HG03135 (cell line): ENCODE measurements at regions not wholly inside any gene's neighbourhood (a gene's known extent, or its start where the extent isn't known, plus 50 kb on each side); places are given as distances from the start of the nearest gene placed in this dataset.
"Not testable (repeated sequence)": the region's sequence is repeated elsewhere in the genome, so short reads cannot be mapped to it uniquely, and the experiment has no call there.

Experiments used
- ATAC-seq: cut with Tn5 transposase; IDR thresholded peaks from one replicate; pipeline ENCODE4 v1.9.1; 2021; ENCODE audit warnings: mild to moderate bottlenecking, moderate library complexity; ENCODE audit not compliant: unreplicated experiment

- no peak for ATAC-seq
Measured at GRCh38 chr2:173463846-173464245, 109.2 kb downstream of the CDCA7 start.

- ATAC-seq: no peak
Measured at GRCh38 chr2:173467751-173468150, 113.1 kb downstream of the CDCA7 start.

GRCh38 chr2:173468266-173468793, 113.7 kb downstream of the CDCA7 start:
- no peak for ATAC-seq

GRCh38 chr2:173472112-173472511, 117.4 kb downstream of the CDCA7 start:
- no peak for ATAC-seq

- ATAC-seq: no peak
Measured at GRCh38 chr2:173483137-173483536, 128.5 kb downstream of the CDCA7 start.

GRCh38 chr2:173488861-173489260, 134.2 kb downstream of the CDCA7 start:
- no peak for ATAC-seq

- ATAC-seq: no peak
Measured at GRCh38 chr2:173491418-173491817, 136.7 kb downstream of the CDCA7 start.

- no peak for ATAC-seq
Measured at GRCh38 chr2:173493874-173494273, 139.2 kb downstream of the CDCA7 start.

- no peak for ATAC-seq
Measured at GRCh38 chr2:173496746-173497145, 142.1 kb downstream of the CDCA7 start.

GRCh38 chr2:173500953-173501352, 146.3 kb downstream of the CDCA7 start:
- no peak for ATAC-seq

- ATAC-seq: no peak
Measured at GRCh38 chr2:173502296-173502695, 147.6 kb downstream of the CDCA7 start.

GRCh38 chr2:173511357-173511756, 156.7 kb downstream of the CDCA7 start:
- no peak for ATAC-seq

GRCh38 chr2:173511942-173512341, 157.3 kb downstream of the CDCA7 start:
- ATAC-seq: no peak

GRCh38 chr2:173513107-173513727, 158.5 kb downstream of the CDCA7 start:
- no peak for ATAC-seq

GRCh38 chr2:173520918-173521317, 166.2 kb downstream of the CDCA7 start:
- ATAC-seq: no peak

- no peak for ATAC-seq
Measured at GRCh38 chr2:173521450-173522192, 166.9 kb downstream of the CDCA7 start.

- ATAC-seq: no peak
Measured at GRCh38 chr2:173523497-173523896, 168.8 kb downstream of the CDCA7 start.

- ATAC-seq: no peak
Measured at GRCh38 chr2:173524256-173524955, 169.7 kb downstream of the CDCA7 start.

GRCh38 chr2:173532732-173533531, 178.3 kb downstream of the CDCA7 start:
- not testable (repeated sequence) for ATAC-seq

- no peak for ATAC-seq
Measured at GRCh38 chr2:173537694-173538093, 183.0 kb downstream of the CDCA7 start.

- no peak for ATAC-seq
Measured at GRCh38 chr2:173539615-173540014, 184.9 kb downstream of the CDCA7 start.
